ENCODE measurements at regions not wholly inside any gene's neighbourhood (a gene's known extent, or its start where the extent isn't known, plus 50 kb on each side); places are given as distances from the start of the nearest gene placed in this dataset.

DNA sequence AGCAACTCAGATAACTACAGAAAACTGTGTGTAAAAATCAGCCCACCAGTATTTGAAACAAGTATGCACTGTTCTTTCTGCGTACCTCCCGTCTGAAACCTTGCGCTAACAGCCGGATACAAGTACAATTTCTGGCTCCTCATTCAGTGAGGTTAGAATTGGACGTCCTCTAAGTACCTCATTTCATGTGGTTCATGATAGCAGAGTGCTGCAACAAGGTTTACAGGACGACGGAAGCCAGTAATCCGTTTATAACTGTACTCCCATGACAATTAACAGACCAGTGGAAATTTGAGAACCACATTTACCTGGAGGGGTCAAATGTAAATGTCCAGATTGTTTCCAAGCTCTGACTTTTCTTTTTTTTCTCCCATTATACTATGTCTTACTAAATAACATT, 52.9 kb upstream of the TENM3 start:
- H3K9me3 Mint-ChIP-seq: no peaks in the 10 kb centered on the region
- no peak for DNase-seq (ENCODE audit: low spot score in 2 of 2)
- ATAC-seq (replicated peaks; ENCODE audit: extremely low read depth, poor library complexity, severe bottlenecking): no peak
- H3K4me3 Mint-ChIP-seq: no peak overlapping the region
- H3K27me3 Mint-ChIP-seq: no peaks in the 10 kb centered on the region
- no peaks in the 10 kb centered on the region for H3K4me1 Mint-ChIP-seq
- H3K36me3 Mint-ChIP-seq (ENCODE audit: insufficient read depth): peaks cover 2% of the 10 kb centered on the region
- no peak overlapping the region for H3K27ac Mint-ChIP-seq (ENCODE audit: low read depth)

DNA sequence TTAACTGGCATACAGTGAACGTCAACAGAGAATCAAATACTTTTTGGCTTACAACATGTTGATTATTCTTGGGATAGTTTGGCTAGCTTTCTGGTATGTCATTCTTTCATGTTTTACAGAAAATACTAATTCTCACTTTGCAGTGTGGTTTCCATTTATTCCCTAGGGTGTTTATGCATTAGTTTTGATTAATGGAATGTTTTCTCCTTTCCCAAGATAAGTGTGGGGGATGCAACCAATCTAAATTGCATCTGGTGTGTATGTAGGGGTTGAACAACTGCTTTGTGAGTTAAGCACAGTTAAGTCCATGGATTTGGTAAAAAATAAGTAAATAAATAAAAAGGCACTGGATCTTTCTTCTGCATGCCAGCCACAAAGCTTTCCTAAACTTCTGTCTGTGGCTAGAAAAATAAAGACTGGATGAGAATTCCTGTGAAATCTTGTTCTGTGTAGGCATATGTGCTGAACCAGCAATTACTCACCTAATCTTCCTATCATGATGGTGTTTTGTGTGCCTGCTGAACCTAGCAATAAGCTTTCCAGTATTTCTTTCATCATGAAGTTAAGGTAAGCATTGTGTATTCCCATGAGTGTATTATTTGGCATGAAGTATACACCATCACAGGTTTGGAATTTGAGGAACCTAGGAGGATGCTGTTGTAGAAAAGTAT, 50.6 kb upstream of the TENM3 start:
- H3K4me1 Mint-ChIP-seq: no peaks in the 10 kb centered on the region
- no peak overlapping the region for H3K27ac Mint-ChIP-seq (ENCODE audit: low read depth)
- DNase-seq (ENCODE audit: low spot score in 2 of 2) (no peak), ATAC-seq (replicated peaks; ENCODE audit: extremely low read depth, poor library complexity, severe bottlenecking) (no peak)
- H3K9me3 Mint-ChIP-seq: no peaks in the 10 kb centered on the region
- H3K36me3 Mint-ChIP-seq (ENCODE audit: insufficient read depth): peaks cover 2% of the 10 kb centered on the region
- no peaks in the 10 kb centered on the region for H3K27me3 Mint-ChIP-seq
- no peak overlapping the region for H3K4me3 Mint-ChIP-seq

DNA sequence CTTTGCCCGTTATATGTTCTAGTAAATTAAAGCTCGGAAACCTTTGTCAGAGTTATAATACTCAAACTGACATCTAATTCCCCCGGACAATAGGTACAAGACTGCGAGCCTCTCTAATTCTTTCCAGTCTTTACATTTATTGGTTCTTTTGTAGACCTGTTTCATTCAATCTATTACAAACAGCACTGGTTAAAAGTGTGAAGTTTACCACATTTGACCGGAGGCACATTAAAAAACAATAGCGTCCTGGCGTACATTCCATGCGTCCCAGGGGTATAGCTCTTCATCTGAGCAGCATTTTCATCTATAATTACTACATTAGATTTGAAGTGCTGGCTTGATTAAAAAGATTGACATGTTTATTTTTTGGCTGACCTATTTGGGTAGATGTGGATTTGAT, 49.9 kb upstream of the TENM3 start:
- H3K4me1 Mint-ChIP-seq: no peaks in the 10 kb centered on the region
- no peak overlapping the region for H3K27ac Mint-ChIP-seq (ENCODE audit: low read depth)
- H3K36me3 Mint-ChIP-seq (ENCODE audit: insufficient read depth): peaks cover 2% of the 10 kb centered on the region

More for the DNA sequence above, 49.9 kb upstream of the TENM3 start:
- ATAC-seq (replicated peaks; ENCODE audit: extremely low read depth, poor library complexity, severe bottlenecking) (no peak), DNase-seq (ENCODE audit: low spot score in 2 of 2) (no peak)
- H3K9me3 Mint-ChIP-seq: no peaks in the 10 kb centered on the region
- no peaks in the 10 kb centered on the region for H3K27me3 Mint-ChIP-seq
- H3K4me3 Mint-ChIP-seq: no peak overlapping the region

Data from central memory CD8-positive, alpha-beta T cell (primary cell).